ENCODE measurements at regions not wholly inside any gene's neighbourhood (a gene's known extent, or its start where the extent isn't known, plus 50 kb on each side); places are given as distances from the start of the nearest gene placed in this dataset.
A peak's percentile ranks its signal among the peaks of the same experiment; 100 is the strongest.

GRCh38 chr6:45741437-45742171 lies 274.1 kb downstream of the CLIC5 start:
- no peak for DNase-seq (ENCODE audit: low read depth in 2 of 2)

DNA sequence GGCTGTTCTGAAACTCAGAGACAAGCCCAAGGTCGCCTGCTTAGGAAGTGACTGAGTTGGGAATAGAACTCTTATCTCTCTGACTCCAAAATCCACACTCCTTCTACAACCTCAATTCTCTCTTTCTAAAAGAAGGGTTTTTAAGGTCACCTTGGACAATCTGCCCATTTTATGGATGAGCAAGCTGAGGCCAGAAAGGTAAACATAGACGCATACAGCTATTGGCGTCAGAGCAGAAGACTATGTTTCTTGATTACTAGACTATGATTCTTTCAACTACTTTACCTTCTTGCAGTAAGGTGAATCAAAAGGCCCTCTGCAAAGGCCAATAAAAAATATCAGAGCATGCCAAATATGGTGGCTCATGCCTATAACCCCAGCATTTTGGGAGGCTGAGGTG lies 276.6 kb downstream of the CLIC5 start:
- no peak for DNase-seq (ENCODE audit: low read depth in 2 of 2)

GRCh38 chr6:45738057-45738455 lies 277.6 kb downstream of the CLIC5 start:
- no peak for DNase-seq (ENCODE audit: low read depth in 2 of 2)

- DNase-seq (ENCODE audit: low read depth in 2 of 2) = no peak
These were observed 278.2 kb downstream of the CLIC5 start for GRCh38 chr6:45737331-45738056.

DNA sequence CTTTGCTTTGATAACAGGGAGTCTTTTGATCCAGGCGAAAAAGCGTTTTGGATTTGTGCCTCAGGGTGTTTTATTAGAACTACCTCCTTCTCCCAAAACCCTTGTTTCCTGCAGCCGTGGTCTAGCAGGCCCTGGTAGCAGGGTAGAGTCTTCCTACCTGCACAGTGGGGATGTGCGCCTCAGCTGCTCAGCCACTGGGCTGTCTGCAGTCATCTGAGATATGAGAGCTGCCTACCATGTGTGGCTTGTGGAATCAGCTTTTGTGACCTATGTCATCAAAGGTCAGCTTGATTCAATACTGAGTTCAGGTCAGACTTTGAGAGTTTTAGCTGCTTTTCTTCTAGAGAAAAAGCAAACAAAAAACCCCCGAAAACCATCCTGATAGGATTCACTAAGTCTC lies 279.5 kb downstream of the CLIC5 start:
- no peak for DNase-seq (ENCODE audit: low read depth in 2 of 2)

DNA sequence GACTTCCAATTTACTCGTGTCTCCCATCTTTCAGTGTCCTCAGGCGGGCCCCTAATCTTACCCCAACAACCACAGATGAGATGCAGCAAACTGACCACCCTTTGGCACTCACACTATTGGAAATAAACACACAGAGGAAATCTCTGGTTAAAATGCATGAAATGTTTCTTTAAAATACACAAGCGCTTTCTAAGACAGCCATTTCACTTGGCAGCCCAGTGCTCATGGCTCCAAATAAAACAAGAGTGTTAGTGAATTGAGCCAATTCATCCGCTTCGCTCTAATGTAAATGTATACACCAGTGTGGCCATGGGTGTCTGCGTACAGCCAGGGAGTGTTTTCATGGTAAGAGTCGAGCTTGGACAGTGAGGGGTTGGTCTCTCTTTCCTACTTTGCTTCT lies 282.9 kb downstream of the CLIC5 start:
- DNase-seq (ENCODE audit: low read depth in 2 of 2) = no peak

DNA sequence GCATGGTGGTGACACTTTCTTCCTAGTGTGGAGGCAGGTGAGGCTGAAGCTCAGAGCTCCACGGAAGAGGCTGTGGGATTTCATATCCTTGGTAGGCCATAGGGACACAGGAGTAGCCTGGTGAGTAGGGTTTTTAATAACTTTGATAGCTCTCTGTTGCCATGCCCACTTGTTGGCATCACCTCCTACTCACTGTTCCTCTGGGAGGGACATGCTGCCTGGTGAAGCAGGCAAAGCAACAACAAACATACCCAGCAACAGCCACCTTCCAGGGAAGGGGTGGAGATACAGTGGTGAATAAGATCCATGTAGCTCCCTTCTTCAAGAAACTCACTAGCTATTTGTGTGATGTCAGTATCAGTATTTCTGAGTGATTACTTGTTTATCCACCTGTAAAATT lies 285.4 kb downstream of the CLIC5 start:
- DNase-seq (ENCODE audit: low read depth in 2 of 2) = no peak

- no peak for DNase-seq (ENCODE audit: low read depth in 2 of 2)
These were observed 287.0 kb downstream of the CLIC5 start for GRCh38 chr6:45728674-45729073.

GRCh38 chr6:45727819-45728449 lies 287.7 kb downstream of the CLIC5 start:
- no peak for DNase-seq (ENCODE audit: low read depth in 2 of 2)

DNA sequence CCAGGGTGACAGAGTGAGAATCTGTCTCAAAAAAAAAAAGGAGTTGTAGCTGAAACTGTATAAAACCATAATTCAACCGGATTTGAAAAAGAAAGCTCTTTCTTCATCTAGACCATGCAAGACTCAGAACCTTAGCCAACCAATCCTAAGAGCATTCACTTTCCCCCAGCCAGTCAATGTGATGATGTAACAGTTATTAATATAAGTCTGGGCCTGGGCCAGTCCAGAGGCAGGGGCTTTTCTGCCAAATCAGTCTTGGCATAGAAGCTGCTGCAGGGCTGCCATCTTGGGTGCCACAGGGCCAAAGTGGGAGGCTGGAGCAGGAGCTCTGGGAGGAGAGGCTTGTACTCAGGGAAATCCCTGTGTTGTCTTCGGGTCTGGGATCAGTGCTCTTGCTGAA lies 288.4 kb downstream of the CLIC5 start:
- no peak for DNase-seq (ENCODE audit: low read depth in 2 of 2)

DNA sequence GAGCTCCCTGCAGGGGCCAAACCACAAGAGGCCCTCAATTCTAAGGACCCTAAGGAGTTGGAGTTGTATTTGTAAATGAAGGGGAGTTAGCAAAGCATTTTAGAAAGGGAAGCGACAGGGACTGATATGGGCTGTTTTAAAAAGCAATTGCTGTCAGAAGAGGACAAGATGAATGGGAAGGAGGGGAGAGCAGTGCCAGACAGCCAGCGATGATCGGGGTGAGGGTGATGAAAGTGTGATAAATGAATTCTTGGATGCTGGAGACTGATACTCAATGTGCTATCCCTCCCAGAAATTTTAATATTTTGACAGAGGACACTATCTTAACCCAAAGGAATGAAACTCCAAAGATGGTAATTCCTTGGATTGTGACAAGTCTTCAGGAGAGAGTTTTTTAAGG lies 289.2 kb downstream of the CLIC5 start:
- DNase-seq (ENCODE audit: low read depth in 2 of 2) = no peak

GRCh38 chr6:45724511-45724910 lies 291.1 kb downstream of the CLIC5 start:
- DNase-seq (ENCODE audit: low read depth in 2 of 2) = no peak

DNA sequence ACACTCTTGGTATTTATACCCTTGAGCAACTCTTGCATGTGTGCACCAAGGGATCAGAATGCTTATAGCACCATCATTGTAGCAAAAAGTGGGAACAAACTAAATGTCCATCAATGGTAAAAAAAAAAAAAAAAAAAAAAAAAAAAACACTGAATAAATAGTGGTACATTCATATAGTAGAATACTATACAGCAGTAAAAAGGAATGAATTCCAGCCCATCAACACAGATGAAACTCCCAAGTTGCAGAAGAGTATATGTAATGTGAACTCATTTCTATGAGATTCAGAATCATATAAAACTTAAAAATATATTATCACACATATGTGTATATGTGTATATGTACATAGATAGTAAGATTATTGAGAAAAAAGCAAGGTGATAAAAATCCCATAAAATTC lies 291.6 kb downstream of the CLIC5 start:
- no peak for DNase-seq (ENCODE audit: low read depth in 2 of 2)

DNA sequence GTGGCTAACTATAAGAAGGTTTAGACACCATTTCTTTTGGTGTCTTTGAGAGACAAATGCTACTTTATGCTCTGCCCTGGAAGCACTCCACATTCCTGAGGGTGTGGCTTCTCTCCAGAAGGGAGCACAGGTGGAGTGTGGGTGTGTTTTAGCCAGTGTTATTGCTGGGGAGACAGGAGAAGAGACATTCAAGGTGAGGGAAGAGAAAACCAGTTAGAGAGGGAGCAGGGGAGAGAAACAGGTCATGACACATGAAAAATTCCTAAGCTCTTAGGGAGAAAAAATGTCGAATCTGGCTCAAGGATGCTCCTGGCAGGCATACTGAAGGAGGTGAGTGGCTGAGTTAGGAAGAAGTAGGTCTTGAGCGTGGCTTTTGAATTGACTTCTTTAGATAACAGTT lies 292.8 kb downstream of the CLIC5 start:
- DNase-seq (ENCODE audit: low read depth in 2 of 2) = no peak

GRCh38 chr6:45721665-45722064 lies 294.0 kb downstream of the CLIC5 start:
- DNase-seq (ENCODE audit: low read depth in 2 of 2) = no peak

DNA sequence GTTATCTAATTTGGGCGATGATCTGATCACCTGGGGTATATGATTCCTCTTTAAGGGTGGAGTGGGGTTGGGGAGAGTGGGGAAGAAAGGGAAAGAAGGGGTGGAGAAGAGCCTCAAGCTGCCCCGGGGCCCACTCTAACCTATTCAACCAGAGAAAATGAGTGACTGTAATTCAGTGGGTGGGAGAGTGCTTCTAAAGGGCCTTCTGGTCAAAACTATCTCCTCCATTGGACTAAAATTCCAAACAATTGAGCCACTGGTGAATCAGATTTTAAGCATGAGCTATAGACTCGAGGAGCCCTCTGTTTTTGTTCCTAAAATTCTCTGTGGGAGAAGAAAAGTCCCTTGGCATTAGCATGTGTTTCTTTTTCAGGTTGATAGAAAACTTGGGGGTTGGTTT lies 296.8 kb downstream of the CLIC5 start:
- no peak for DNase-seq (ENCODE audit: low read depth in 2 of 2)

DNA sequence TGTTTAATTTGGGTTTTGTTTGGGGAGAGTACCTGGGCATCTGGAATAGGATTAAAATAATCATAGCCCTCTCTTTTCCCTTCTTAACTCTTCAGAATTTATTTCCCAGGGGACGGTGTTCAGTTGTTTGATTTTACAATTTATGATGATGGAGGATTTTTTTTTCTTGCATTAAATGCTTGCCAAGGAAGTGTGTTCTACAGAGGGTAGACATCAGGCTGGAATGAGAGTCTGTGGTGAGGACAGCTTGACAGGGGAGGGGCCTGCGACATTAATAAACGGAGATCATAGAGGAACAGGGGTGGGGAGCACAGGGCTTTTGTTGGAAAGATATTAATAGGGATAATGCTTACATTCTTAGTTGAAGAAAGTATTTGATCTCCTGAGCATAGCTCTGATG lies 297.5 kb downstream of the CLIC5 start:
- DNase-seq (ENCODE audit: low read depth in 2 of 2) = no peak

- DNase-seq (ENCODE audit: low read depth in 2 of 2) = no peak
These were observed 297.9 kb downstream of the CLIC5 start for GRCh38 chr6:45717715-45718114.

GRCh38 chr6:45717027-45717426 lies 298.6 kb downstream of the CLIC5 start:
- no peak for DNase-seq (ENCODE audit: low read depth in 2 of 2)

- DNase-seq (ENCODE audit: low read depth in 2 of 2) = no peak
These were observed 300.2 kb downstream of the CLIC5 start for GRCh38 chr6:45715508-45715803.

- peak in 1 of 2 donors; percentile 45 for DNase-seq (ENCODE audit: low read depth in 2 of 2)
These were observed 300.7 kb downstream of the CLIC5 start for GRCh38 chr6:45714741-45715507.

- peak in 1 of 2 donors; percentile 29 for DNase-seq (ENCODE audit: low read depth in 2 of 2)
These were observed 301.5 kb downstream of the CLIC5 start for GRCh38 chr6:45714006-45714730.

Measured in activated CD4-positive, alpha-beta T cell treated with anti-CD3 and anti-CD28 coated beads for 24 hours (primary cell).